GM12873 (cell line): ENCODE measurements at regions not wholly inside any gene's neighbourhood (a gene's known extent, or its start where the extent isn't known, plus 50 kb on each side); places are given as distances from the start of the nearest gene placed in this dataset.

Source experiments
- TF ChIP-seq, protein P1 (sequence below): IDR thresholded peaks from 2 replicates; pipeline ENCODE4 v1.5.1; 2012; ENCODE audit warnings: low read depth, mild to moderate bottlenecking, moderate library complexity, low read length, control low read depth; ENCODE audit not compliant: insufficient read depth; ENCODE audit errors: missing control alignments

DNA sequence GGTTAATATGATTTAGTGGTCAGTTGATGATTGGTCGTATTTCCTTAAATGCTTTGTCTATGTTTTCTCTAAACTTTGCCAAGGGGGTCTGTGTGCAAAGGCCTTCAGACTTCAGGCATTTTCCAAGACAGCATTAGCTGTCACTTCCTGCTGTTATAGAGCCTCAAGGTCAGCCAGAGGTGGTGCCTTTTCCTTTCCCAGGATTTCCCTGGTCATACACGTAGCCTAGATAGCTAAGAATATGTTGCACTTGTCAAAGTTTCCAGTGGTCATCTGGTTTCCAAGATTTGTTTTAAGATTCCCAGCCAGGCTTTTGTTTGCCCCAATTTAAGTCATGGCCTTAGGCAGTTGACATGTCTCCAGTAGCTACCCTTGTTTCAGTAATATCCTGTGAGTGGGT is 133.2 kb upstream of the IGFBP3 start:
- TF ChIP-seq, protein P1, sequence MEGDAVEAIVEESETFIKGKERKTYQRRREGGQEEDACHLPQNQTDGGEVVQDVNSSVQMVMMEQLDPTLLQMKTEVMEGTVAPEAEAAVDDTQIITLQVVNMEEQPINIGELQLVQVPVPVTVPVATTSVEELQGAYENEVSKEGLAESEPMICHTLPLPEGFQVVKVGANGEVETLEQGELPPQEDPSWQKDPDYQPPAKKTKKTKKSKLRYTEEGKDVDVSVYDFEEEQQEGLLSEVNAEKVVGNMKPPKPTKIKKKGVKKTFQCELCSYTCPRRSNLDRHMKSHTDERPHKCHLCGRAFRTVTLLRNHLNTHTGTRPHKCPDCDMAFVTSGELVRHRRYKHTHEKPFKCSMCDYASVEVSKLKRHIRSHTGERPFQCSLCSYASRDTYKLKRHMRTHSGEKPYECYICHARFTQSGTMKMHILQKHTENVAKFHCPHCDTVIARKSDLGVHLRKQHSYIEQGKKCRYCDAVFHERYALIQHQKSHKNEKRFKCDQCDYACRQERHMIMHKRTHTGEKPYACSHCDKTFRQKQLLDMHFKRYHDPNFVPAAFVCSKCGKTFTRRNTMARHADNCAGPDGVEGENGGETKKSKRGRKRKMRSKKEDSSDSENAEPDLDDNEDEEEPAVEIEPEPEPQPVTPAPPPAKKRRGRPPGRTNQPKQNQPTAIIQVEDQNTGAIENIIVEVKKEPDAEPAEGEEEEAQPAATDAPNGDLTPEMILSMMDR = no peak

DNA sequence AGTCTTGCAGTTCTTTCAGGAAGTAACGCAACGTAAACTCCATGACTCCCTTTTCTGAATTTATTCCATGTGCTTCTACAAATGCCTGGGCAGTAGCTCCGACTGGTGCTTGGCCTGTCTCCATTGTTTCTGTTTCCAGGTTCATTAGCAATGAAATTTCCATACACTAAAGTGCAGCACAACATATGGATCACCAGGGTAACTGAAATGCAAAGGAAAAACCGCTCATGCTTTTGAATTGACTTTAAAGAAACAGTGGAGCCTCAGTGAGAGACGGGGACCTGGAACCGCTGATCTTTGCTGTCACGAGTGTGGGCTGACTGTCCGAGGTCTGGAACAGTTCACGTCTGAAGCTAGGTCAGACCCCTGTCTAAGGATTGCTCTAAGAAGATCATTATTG is 126.5 kb upstream of the IGFBP3 start:
- TF ChIP-seq, protein P1 = no peak

DNA sequence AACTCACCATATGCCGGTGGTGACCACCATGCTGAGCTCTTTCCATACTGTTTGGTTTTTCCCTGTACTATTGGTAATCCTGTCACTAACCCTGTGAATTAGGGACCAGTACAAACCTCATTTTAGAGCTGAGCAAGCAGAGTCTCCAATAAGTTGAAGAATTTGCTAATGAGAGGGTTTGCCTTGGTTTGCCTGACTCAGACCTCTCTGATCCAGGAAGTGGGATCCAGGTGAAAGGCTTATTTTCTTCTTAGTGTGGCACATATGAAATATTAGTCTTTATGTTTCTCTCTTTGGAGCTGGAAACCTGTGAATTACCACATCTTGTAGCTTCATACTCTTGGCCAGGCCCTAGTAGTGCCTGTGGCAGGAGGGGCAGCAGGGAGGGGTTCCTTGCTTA is 114.1 kb upstream of the IGFBP3 start:
- TF ChIP-seq, protein P1 = no peak

DNA sequence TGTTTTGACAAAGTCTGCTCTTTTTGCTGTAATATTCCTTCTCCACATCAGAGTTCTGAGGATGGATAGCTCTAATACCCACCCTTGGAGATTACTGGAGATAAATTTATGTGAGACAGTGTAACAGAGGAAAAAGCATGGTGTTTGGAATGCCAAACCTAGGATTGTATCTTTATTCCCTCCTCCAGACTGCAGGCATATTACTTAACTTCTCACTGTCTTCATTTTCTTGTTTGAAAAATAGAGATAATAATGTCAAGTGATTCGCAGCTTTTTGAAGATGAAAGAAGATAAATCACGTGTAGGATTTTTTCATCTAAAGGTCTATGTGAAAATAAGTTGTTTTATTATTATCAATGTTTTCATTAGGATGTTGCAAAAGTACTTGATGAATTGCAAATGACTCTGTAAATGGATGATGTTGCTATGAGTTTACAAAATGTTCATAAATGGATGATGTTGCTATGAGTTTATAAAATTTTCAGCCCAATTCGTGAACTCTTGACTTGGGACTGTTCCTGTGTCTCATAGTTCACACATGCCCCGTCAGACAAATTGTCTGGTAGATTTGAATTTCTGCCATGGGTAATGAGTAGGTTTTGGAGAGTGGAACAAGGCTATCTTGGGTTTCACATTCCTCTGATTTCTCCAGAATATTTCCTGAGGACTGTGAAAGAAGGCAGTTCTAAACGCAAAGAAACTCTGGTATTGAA is 113.1 kb upstream of the IGFBP3 start:
- TF ChIP-seq, protein P1 = no peak

DNA sequence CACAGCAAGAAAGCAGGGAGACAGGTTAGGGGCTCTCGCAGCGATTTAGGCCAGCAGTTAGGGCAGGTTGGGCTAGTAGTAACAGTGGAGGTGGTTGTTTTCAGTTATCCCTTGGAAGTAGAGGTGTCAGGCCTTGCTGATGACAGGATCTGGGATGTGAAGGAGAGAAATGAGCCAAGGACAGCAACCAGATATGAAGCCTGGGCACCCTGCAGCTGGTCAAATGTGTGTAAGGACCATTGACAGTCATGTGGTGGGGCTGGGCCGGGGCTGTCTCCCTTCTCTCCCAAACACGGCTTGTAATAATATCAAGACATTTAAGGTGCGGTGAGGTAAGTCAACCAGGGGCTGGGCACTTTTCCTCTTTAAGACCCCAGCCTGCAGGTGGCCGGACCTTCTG is 112.5 kb upstream of the IGFBP3 start:
- TF ChIP-seq, protein P1 = no peak

DNA sequence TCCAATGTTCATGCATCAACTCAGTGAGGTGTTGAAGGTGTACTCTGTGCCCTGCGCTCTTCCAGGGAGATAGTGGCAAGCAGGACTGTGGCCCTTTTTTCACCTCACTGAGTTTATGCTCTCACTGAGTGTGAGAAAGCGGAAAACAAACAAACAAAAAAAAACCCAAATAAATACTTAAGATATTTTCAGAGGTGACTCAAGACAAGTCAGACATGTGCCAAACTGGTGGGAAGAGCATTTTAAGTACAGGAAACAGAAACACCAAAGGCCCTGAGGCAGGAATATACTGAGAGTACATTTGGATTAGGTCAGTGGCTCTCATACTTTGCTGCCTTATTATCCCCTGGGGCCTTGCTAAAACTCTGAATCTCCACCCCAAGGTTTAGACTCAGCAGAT is 111.9 kb upstream of the IGFBP3 start:
- TF ChIP-seq, protein P1 = no peak

DNA sequence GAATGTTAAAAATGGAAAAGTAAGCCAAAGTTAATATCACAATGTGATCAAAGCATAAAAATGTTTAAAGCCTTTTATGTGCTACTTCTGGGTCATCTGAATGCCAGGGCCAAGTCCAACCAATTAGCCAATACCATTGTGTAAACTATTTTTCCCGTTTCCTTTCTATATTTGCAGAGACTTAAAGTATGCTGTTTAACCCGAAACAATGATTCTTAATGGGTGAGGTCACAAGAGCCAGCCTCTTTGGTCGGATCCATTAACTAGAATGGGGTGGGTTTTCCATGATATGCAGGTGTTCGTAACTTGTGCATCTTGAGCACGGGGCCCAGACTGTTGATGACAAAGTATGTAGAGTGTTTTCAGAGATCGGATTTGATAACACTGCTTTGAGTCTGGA is 111.3 kb upstream of the IGFBP3 start:
- TF ChIP-seq, protein P1 = no peak
